GM18519 (cell line): ENCODE measurements at regions not wholly inside any gene's neighbourhood (a gene's known extent, or its start where the extent isn't known, plus 50 kb on each side); places are given as distances from the start of the nearest gene placed in this dataset.

Experiments used
- ATAC-seq: cut with Tn5 transposase; IDR thresholded peaks from one replicate; pipeline ENCODE4 v1.9.1; 2021; ENCODE audit warnings: mild to moderate bottlenecking, moderate library complexity; ENCODE audit not compliant: unreplicated experiment, low FRiP score

DNA sequence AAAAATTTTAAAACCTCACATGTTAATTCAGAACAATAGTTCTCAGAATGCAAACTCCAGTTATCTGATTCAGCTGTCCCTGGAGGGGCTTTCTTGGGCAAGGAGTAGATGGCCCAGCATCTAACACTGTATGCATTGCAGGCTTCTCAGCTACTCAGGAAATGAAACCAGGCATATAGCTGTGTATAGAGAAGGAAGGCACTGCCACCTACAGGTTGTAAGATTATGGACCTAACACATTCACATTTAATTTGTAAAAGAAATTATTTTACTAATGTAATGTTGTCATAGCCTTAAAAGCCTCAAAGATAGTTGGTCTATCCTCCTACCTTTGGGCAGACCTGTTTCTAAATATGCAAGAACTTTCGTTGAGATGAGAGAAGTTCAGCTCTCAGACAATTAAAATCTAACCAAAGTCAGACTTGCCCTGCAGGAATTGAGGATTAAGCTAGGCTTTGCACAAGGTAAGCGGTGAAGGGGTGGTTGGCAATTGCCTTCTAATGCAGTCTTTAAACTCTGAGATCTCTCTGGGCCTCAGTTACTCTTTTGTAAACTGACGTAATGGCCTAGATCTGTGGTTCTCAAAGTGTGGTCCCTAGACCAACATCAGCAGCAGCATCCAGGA is 132.8 kb upstream of the SLC24A5 start:
- ATAC-seq = peak; percentile 96

DNA sequence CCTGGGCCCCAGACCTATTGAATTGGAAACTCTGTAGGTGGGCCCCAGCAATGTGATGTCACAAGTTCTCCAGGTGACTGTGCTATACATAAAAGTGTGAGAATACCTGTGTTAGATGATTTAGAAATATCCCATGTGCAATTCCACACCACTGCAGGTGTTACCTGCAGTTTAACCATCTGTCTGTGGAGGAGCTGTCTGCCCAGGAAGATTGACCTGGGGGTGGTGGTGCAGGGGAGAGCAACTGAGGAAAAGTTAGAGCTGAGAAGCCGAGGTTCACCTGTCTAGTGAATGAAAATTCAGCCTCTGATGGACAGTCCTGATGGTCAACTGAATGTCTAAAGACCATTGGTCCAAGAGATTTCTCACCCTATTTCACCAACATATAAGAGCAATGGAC is 132.2 kb upstream of the SLC24A5 start:
- no peak for ATAC-seq

DNA sequence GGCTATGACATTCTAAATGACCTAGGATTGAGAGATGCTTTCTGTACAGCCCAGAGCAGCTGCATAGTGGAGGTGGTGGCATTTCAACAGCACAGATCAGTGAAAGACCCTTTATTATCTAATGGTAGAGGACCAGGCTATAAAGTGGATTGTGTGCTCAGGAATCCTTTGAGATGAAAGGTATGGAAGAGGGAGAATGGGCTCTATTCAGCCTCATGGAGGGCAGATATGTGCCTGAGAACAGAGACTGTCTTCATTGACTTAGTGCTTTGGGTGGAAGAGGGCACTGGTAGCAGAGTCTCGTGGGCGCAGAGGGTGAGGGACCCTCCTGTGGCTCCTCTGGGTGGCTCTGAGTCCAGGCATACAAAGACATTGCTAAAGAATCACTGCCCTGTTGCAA is 130.0 kb upstream of the SLC24A5 start:
- ATAC-seq = no peak

DNA sequence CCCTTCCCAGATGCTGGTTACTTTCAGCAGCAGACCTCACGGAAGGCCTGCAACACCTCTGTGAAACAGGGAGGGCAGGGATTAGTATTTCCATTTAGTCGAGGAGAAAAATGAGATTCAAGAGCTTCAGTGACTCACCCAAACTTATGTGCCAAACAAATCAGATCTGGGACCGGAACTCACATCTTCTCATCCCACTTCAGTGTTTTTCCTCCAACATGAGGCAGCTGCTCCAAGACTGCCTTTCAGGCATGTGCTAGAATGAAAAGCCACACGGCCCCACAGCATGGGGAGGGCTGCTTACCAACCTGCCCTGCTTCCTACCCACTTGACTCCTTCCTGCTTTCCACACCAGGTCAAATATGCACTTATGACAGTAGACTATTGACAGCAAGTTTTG is 129.4 kb upstream of the SLC24A5 start:
- no peak for ATAC-seq

DNA sequence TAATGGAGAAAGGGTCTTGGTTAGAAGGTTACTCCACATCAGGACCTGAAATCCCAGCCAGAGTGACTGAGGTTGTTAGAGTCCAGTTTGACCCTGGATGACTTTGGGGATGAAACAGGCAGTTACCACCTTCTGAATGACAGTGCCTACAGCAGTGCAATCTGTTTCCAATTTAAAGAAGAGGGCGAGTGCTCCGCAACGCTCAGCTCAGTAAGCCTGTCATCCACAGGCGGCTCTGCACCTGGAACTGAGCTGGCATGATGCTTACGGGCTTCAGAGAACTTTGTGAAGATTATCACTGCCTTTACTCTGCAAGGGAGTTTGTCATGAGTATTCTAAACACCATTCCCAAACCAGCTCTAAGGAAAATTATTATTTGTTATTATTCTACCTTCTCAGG is 127.7 kb upstream of the SLC24A5 start:
- ATAC-seq = no peak

DNA sequence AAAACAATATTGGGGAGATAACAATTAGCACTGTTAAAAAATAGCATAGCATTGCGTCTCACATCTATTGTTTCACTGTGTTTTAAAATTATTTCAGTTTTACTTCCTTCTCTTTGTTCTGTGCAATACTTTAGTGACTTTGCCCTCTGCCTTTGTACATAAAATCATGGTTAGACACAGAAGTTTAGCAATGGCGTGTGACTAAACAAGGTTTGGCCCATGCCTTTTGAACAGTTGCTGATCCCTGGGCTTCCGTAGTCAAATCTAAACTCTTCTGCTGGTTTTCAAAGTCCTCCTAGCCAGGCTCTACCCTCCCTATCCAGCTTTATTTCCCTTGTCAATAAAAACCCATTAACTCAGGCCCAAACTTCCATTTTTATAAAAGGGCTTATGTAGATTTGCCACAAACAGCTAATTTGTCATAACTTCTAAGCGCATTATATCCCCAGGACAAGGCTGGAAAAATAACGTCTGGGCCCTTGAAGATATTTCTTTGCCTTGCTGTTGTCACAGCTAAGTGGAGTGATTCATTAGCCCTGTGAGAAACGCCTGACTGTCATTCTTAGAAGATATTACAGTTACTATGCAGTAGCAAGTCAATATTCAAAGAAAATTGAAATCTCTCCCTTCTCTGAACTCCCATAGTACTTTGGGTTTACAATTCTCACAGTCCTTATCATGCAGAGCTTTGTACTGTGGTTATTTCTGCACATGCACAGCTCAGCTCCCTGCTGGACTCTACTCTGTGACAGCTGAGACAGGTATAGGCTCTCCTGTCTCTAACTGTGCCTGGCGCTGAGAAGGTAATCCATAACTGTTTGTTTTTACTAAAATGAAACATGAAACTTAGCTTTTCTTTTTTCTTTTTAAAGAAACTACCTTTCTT is 123.4 kb upstream of the SLC24A5 start:
- ATAC-seq = no peak

DNA sequence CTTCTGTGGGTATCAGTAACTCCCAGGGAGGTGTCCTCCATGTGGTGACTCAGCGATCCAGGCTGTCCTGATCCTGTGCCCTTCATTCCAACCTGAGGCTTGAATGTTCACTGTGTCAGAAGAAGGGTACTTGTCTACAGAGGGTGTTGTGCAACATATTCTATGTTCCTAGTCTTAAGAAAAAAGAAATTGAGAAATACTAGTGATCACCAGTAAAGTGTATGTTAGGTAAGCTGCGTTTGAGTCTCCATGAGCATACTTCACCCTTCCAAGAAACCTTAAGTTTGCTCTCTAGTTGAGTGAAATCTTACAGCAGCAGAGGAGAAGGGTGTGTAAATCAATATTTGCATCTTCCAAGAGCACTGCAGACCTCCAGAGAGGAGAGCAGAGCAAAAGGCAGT is 122.2 kb upstream of the SLC24A5 start:
- ATAC-seq = no peak

DNA sequence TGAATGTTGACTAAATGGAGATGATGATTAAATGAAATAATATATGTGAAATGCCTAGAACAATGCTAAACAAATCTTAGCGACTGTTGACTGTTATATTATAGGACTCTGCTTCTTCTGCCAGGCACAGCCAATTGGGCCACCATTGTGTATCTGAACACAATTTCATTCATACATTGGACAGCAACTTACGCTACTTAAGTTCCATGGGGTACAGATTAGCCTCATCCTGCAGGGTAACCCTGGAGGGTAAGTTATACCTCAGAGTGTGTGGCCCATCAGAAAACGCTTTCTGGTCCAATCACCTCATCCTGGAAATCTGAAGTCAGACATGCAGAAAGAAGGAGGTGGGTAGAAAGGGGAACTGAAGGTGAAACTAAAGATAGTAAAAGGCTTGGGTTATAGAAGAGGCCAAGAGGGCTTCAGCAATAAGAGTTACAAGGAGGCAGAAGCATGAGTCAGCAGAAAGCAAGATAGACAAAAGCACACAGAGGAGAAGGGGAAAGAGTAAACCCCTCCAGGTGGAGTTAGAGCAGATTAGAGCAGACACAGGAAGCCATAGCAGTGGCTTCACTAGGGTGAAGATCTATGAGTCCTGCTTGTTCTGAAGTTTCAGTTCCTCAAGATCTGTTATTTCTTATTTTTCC is 119.3 kb upstream of the SLC24A5 start:
- ATAC-seq = peak; percentile 89

DNA sequence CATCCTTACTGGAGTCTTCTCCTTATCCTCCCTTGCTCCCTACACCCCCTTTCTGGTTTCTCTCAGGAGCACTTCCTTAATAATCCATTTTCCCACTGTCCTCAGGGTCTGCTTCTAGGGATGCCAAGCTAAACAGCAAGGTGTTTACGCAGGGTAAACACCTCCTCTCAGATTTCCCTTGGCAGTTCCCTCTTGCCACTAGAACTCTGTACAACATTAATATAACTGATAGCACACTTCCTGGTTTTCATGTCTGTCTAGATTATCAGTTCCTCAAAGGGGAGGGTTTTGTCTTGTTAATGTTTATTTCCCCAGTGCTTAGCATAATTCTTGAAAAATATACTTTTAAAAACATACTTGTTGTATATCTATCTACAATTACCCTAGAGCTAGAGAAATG is 118.0 kb upstream of the SLC24A5 start:
- no peak for ATAC-seq

DNA sequence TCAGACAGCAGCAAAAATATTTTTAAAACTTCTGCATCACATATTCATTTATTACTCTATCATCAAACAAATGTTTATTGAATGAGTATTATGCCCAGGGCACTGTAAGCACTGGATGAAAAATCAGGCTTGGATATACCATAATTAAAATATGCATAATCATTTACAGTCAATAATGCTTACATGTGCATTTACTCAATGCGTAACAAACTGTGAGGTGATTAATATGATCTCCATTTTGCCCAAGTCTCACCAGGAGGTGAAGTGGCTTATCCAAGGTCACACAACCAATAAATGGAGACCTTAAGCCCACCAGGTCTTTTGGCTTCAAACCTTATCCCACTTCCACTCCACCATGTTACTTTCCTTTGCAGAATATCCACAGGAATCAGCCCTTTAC is 117.3 kb upstream of the SLC24A5 start:
- no peak for ATAC-seq

DNA sequence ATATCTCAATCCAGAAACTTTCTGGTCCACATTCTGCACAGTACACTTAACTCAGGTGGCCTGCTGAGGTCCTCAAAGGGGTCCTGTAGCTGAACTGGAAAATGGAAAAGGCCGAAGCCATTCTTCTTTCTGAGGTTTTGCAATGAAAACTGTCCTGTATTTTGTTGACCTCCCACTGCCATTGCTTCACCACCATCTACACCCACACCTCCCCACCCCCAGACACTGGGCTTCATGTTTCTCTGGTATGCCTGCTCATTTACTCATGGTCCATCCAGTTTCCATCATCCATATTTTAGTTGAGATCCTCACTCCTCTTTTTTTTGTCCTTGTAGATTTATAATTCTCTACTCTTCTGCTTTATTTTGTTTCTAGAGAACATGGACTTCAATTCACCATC is 115.7 kb upstream of the SLC24A5 start:
- ATAC-seq = no peak

DNA sequence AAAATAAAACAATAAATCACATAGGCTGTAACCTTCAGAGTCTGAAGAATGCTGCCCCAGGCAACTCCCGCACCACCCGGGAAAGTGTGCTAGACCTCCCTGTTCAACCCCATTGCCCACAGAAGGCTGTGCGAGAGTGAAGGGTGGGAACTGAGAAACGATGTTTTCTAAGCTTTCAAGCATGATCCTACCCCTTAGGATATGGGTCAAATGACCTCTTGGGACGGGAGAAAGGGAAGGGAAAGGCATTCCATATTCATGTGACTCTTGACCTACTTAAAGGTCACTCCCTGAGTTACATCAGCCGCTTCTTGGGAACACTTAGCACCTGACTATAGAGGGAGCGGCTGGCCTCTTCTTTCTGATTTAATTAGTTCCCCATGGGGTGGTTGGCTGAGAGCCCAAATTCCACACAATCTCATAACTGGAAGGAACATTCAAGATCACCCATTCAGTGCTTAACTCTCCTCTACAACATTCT is 114.7 kb upstream of the SLC24A5 start:
- ATAC-seq = no peak

DNA sequence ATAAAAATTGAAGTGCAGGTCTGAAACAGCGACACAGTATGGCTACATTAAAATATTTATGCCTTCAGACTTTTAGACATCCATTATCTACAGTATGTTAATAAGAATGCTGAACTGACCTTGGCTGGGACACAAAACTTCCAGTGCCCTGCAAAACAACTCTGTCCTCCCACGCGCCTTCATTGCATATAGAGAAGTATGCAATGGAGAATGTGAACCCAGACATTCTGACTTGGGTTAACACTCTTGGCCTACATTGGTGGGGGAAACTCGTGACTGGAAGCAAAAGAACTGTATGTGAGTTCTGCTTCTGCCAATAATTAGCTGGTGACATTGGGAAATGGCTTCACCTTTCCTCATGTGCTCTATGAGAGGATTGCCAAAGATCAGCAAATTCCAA is 110.5 kb upstream of the SLC24A5 start:
- ATAC-seq = no peak

DNA sequence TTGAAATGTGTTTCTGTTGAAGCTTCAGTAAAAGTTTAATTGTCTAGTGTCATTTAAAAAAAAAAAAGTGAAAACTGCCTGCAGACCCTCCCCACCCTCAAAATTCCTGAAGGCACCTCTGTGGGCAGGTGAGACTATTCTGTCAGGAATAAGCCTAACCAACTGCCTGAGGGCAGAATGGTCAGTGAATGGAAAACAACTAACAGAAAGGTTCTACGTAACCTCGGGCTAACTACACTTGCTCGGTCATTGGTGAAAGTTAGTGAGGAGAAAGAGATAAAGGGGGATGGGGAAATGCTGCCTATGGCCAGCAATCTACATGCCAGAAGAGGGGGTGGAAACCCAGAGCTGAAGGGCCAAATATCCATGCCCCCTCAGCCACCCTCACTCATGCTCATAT is 108.6 kb upstream of the SLC24A5 start:
- ATAC-seq = no peak

DNA sequence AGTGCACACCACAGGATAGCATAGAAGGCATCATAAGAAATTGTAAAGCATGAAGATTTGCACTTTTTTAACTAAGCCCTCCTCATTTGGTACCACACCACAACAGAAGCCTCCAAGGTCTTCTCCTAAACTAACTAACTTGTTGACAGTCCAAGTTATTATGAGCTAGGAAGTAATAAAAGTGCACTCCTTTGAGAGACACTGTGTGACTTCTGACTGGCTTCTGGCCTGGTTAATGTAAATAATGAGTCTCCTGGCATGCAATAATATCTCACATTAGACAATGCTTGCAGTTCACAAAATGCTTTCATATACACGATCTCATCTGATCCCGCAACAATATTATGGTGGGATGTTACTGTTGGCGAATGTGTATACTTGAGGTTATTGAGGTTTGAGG is 103.9 kb upstream of the SLC24A5 start:
- no peak for ATAC-seq

DNA sequence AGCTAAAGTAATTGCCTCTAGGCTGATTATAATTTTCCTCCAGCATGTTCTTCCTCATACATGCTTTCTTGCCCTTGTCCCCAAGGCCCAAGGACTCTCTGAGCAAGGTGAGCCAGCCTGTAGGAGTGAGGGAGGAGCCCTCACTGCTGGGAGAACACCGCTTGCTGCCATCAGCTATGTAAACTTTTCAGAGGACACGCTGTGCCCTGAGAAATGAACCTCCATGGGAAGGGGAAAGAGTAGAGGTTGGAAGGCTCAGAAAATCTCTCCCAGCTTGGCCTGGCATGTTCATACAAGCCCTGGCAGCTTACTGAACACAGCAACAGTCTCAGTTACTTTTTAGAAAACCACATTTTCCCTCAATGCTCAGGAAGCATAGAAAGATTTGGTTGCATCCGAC is 103.0 kb upstream of the SLC24A5 start:
- no peak for ATAC-seq

DNA sequence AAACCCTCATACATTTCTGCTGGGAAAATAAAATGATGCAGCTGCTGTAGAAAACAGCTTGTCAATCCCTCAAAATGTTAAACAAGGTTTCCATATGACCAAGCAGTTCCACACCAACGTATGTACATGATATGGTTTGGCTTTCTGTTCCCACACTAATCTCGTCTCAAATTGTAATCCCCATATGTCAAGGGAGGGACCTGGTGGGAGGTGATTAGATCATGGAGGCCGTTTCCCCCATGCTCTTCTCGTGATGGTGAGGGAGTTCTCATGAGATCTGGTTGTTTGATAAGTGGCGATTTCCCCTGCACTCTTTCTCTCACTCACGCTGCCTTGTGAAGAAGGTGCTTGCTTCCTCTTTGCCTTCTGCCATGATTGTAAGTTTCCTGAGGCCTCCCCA is 100.6 kb upstream of the SLC24A5 start:
- no peak for ATAC-seq

DNA sequence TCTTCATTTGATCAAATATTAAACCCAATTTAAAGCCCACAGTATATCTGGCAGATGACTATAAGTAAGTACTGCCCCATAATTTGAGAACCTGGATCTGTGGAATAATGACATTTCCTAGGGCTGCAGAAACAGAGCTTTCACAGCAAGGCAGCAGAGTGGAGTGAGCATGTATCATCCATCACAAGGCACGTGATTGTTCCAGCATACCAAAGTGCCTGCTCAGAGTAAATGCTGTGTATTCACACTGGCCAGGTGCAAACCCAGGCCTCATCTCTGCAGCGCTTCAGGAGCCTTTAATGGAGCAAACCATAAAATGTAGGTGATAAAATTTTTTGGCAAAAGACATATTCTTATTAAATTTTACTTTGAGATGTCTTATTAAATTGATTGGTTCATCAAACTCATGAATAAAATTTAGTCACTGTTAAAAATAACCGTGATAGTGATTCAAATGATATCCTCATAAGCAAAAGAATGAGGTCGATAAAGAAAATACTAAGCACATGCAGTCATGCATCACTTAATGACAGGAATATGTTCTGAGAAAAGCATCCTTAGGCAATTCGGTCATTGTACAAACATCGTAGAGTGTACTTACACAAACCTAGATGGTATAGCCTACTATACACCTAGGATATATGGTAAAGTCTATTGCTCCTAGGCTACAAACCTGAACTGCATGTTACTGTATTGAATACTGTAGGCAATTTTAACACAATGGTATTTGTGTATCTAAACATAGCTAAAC is 99.3 kb upstream of the SLC24A5 start:
- ATAC-seq = no peak

DNA sequence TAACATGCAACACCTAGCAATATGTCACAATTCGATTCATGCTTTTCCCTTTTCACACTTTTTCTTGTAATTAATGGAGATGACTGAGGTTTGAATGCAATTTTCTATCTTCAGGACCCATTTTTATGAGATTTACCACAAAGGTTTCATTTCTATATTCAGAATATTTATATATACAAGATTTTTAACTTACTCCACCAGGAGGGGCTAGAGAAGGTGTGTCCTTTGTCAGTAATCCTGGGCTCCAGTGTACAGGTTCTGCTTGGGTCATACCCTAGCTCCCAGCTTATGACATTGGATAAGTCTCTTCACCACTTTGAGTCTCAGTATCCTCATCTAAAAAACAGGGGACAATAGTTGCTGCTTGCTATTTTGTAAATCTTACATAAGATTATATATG is 95.7 kb upstream of the SLC24A5 start:
- ATAC-seq = no peak

DNA sequence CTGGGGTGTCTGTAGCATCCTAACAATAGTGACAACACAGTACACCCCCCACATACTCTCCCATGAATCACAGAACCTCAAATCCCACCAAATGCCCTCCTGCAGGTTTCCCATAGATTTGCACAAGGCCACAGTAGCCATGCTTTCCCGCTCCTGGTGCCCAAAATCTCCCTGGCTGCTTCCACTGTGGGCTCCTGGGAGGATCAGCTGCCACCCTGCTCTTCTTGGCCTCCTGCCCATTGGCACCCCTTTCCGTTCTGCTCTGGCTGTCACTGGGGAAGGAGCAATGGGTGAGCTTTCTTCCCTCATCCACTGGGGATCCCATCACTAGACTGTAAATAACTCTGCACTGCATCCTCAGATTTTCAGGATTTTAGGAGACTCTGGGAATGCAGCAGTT is 92.1 kb upstream of the SLC24A5 start:
- no peak for ATAC-seq

DNA sequence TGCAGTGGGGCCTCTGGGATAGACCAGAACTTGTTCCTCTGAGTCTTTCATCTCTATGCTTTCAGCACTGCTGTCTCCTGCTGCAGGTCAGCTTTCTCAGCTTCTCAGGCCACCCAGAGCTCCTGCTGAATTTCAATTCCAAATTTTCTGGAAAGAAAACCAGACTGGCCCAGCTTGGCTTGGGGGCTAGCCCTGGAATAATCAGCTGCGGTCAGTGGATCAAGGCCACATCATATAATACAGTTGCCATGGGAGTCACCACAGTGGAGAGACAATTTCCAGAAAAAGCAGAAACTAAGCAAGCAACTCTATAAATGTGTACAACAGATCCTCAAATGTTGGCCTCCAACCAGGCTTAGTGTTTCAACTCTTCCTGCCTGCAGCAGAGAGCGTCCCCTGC is 91.1 kb upstream of the SLC24A5 start:
- ATAC-seq = no peak
